Subcutaneous abdominal adipose tissue (tissue), 5 donors: ENCODE measurements at regions not wholly inside any gene's neighbourhood (a gene's known extent, or its start where the extent isn't known, plus 50 kb on each side); places are given as distances from the start of the nearest gene placed in this dataset.

ENCODE experiments used
- H3K27ac ChIP-seq: one replicate; pipeline ENCODE4 v1.7.0; 2013; ENCODE audit warnings: low read depth, mild to moderate bottlenecking, inconsistent platforms, low read length, moderate library complexity
- H3K27me3 ChIP-seq, 5 donors: one replicate each; pipeline ENCODE4 v1.7.0; 2013; ENCODE audit warnings: low read length in 5 of 5, inconsistent platforms in 1 of 5; ENCODE audit not compliant: control insufficient read depth in 5 of 5, insufficient read depth in 4 of 5
- H3K36me3 ChIP-seq, 5 donors: one replicate each; pipeline ENCODE4 v1.7.0; 2013; ENCODE audit warnings: low read length in 5 of 5; ENCODE audit not compliant: control insufficient read depth in 5 of 5, insufficient read depth in 5 of 5
- H3K4me1 ChIP-seq, 5 donors: one replicate each; pipeline ENCODE4 v1.7.0; 2013; ENCODE audit warnings: low read length in 5 of 5, mild to moderate bottlenecking in 3 of 5, moderate library complexity in 1 of 5; ENCODE audit not compliant: control insufficient read depth in 5 of 5, insufficient read depth in 5 of 5
- H3K4me3 ChIP-seq, 5 donors: one replicate each; pipeline ENCODE4 v1.7.0; 2013; ENCODE audit warnings: low read length in 5 of 5, low read depth in 1 of 5
- H3K9ac ChIP-seq, 5 donors: one replicate each; pipeline ENCODE4 v1.7.0; 2013; ENCODE audit warnings: low read length in 5 of 5, mild to moderate bottlenecking in 4 of 5, moderate library complexity in 3 of 5
- H3K9me3 ChIP-seq, 5 donors: one replicate each; pipeline ENCODE4 v1.7.0; 2013; ENCODE audit warnings: low read length in 5 of 5; ENCODE audit not compliant: control insufficient read depth in 5 of 5
- donor health status: healthy.
- donor health status: healthy.
- donor health status: healthy.
- donor health status: healthy.
- donor health status: healthy.

- no peaks in the 10 kb centered on the region for H3K4me1 ChIP-seq
- no peak overlapping the region for H3K9ac ChIP-seq
- peaks cover 0 to 2% (median 0%) of the 10 kb centered on the region in 5 donors for H3K27me3 ChIP-seq
- no peak overlapping the region for H3K4me3 ChIP-seq
- H3K27ac ChIP-seq: no peak overlapping the region
- no peaks in the 10 kb centered on the region for H3K36me3 ChIP-seq
- peaks cover 0 to 4% (median 0%) of the 10 kb centered on the region in 5 donors for H3K9me3 ChIP-seq
Measured at GRCh38 chr13:34335014-34336007, 517.4 kb downstream of the RFC3 start.

DNA sequence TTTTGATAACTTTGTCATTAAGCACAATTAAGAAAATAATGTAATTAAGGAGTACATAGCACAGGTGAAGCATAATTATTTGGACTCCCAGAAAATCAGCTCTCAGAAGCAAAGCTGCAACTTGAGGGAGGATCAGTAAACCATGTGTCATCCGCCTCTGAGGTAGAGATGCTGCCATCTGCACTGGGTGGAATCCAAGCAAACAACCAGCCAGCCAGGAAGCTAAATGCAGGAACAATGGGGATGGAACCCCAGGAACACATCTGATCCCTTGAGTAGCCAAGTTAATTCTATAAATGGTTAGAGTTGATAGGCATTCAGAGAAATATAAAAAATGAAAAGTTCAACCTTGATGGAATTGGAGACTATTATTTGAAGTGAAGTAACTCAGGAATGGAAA, 520.2 kb downstream of the RFC3 start:
- Histone ChIP-seq H3K9me3 (peaks cover 0 to 4% (median 0%) of the 10 kb centered on the region in 5 donors), H3K4me1 (no peaks in the 10 kb centered on the region), H3K9ac (no peak overlapping the region), H3K27ac (no peak overlapping the region), H3K4me3 (no peak overlapping the region), H3K36me3 (no peaks in the 10 kb centered on the region), H3K27me3 (peaks cover 0 to 2% (median 0%) of the 10 kb centered on the region in 5 donors)

GRCh38 chr13:34340534-34340933, 522.6 kb downstream of the RFC3 start:
- Histone ChIP-seq H3K9me3 (no peaks in the 10 kb centered on the region), H3K4me3 (no peak overlapping the region), H3K9ac (no peak overlapping the region), H3K4me1 (no peaks in the 10 kb centered on the region), H3K36me3 (no peaks in the 10 kb centered on the region), H3K27me3 (no peaks in the 10 kb centered on the region), H3K27ac (no peak overlapping the region)

DNA sequence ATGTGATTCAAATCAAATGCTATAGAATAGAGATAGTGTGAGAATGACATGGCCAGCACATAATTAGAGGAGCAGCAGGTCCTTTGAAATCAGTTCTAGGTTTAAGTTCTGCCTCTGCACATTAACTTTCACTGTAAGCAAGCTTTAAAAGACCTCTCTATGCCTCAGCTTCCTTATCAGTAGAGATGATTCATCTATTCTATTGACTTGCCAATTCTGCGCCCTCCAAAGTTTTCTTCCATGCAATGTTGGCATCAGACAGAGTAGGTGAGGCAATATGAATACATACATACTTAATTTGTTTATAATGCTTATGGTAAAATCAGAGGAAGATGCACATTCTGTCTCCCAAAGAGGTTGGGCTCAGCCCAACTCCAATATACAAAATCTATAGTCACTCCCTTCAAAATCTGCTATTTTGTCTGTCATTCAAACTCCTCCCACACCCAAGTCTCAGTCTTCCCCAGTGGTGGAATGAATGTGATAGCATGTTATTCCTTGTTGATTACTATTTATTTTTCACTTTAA, 525.5 kb downstream of the RFC3 start:
- Histone ChIP-seq H3K36me3 (no peaks in the 10 kb centered on the region), H3K9ac (no peak overlapping the region), H3K4me1 (no peaks in the 10 kb centered on the region), H3K27me3 (no peaks in the 10 kb centered on the region), H3K27ac (no peak overlapping the region), H3K4me3 (no peak overlapping the region), H3K9me3 (peaks cover 0 to 3% (median 0%) of the 10 kb centered on the region in 5 donors)

DNA sequence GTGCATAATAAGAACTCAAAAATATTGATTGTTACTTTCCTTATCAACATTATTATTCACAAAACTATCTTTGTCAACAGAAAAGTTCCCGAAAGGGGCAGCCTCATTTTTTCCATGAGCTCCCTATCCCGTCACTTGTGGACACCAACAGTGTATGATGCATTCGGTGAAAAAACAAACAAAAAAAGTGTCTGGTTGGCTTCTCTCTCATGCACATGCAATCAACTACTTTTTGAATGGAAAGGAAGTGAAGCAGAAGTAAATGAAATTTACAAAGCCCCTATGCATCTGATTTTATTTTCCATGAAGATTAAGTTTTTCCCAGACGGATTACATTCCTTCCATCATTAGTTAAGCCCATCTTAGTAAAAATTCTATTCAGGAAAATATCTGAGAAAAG, 526.9 kb downstream of the RFC3 start:
- Histone ChIP-seq H3K27ac (no peak overlapping the region), H3K27me3 (no peaks in the 10 kb centered on the region), H3K9ac (no peak overlapping the region), H3K4me3 (no peak overlapping the region), H3K9me3 (peaks cover 0 to 3% (median 0%) of the 10 kb centered on the region in 5 donors), H3K36me3 (no peaks in the 10 kb centered on the region), H3K4me1 (no peaks in the 10 kb centered on the region)

- Histone ChIP-seq H3K4me1 (no peaks in the 10 kb centered on the region), H3K9ac (no peak overlapping the region), H3K27ac (no peak overlapping the region), H3K4me3 (no peak overlapping the region), H3K36me3 (no peaks in the 10 kb centered on the region), H3K9me3 (peaks cover 0 to 3% (median 0%) of the 10 kb centered on the region in 5 donors), H3K27me3 (no peaks in the 10 kb centered on the region)
Measured at GRCh38 chr13:34345258-34345965, 527.5 kb downstream of the RFC3 start.

DNA sequence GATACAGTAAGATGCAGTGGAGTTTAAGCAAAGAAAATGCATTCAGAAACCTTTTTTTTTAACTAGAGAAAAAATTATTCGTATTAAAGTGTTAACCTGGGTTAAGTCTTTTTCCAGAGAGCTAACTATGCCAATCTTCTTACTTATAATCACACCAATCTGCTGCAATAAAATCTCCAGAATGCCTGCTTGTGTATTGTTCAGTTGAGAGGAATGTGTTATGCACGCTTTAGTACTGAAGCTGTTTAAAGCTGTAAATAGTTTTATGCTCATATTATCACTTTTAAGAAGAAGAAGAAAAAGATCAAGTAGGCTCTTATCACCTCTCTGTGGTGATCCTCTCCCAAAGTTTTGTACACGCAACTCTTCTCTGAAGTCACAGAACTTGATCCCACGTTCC, 528.7 kb downstream of the RFC3 start:
- Histone ChIP-seq H3K4me3 (no peak overlapping the region), H3K36me3 (no peaks in the 10 kb centered on the region), H3K9me3 (peaks cover 0 to 3% (median 0%) of the 10 kb centered on the region in 5 donors), H3K27me3 (no peaks in the 10 kb centered on the region), H3K27ac (no peak overlapping the region), H3K4me1 (no peaks in the 10 kb centered on the region), H3K9ac (no peak overlapping the region)

- H3K9ac ChIP-seq: no peak overlapping the region
- no peaks in the 10 kb centered on the region for H3K4me1 ChIP-seq
- H3K27ac ChIP-seq: no peak overlapping the region
- no peaks in the 10 kb centered on the region for H3K27me3 ChIP-seq
- no peak overlapping the region for H3K4me3 ChIP-seq
- peaks cover 0 to 3% (median 0%) of the 10 kb centered on the region in 5 donors for H3K9me3 ChIP-seq
- H3K36me3 ChIP-seq: no peaks in the 10 kb centered on the region
Measured at GRCh38 chr13:34347784-34348573, 530.0 kb downstream of the RFC3 start.

- no peaks in the 10 kb centered on the region for H3K4me1 ChIP-seq
- no peak overlapping the region for H3K27ac ChIP-seq
- H3K9ac ChIP-seq: no peak overlapping the region
- H3K36me3 ChIP-seq: no peaks in the 10 kb centered on the region
- no peak overlapping the region for H3K4me3 ChIP-seq
- H3K27me3 ChIP-seq: no peaks in the 10 kb centered on the region
- H3K9me3 ChIP-seq: peaks cover 0 to 3% (median 0%) of the 10 kb centered on the region in 5 donors
Measured at GRCh38 chr13:34349091-34349722, 531.3 kb downstream of the RFC3 start.
